Left renal pelvis (tissue), 4 donors: ENCODE measurements at regions not wholly inside any gene's neighbourhood (a gene's known extent, or its start where the extent isn't known, plus 50 kb on each side); places are given as distances from the start of the nearest gene placed in this dataset.
A peak's percentile ranks its signal among the peaks of the same experiment; 100 is the strongest.

ENCODE experiments used
- DNase-seq, 4 donors: peaks; one replicate each; pipeline ENCODE4 v3.0.0-alpha.2; 2013; ENCODE audit warnings: low read depth in 4 of 4, low spot score in 3 of 4

GRCh38 chr2:226247289-226248275, 552.0 kb downstream of the IRS1 start:
- no peak for DNase-seq

GRCh38 chr2:226234187-226234586, 565.4 kb downstream of the IRS1 start:
- DNase-seq = no peak

GRCh38 chr2:226233388-226233787, 566.2 kb downstream of the IRS1 start:
- no peak for DNase-seq

GRCh38 chr2:226228080-226228479, 571.5 kb downstream of the IRS1 start:
- no peak for DNase-seq

- no peak for DNase-seq
Measured at GRCh38 chr2:226227341-226227740, 572.3 kb downstream of the IRS1 start.

- DNase-seq = no peak
Measured at GRCh38 chr2:226223704-226224103, 575.9 kb downstream of the IRS1 start.

GRCh38 chr2:226220511-226220910, 579.1 kb downstream of the IRS1 start:
- no peak for DNase-seq

GRCh38 chr2:226217191-226217590, 582.4 kb downstream of the IRS1 start:
- no peak for DNase-seq

- no peak for DNase-seq
Measured at GRCh38 chr2:226216575-226216974, 583.0 kb downstream of the IRS1 start.

GRCh38 chr2:226215902-226216503, 583.6 kb downstream of the IRS1 start:
- DNase-seq = peak; percentile 16 to 48 (median 22)

GRCh38 chr2:226213717-226214116, 585.9 kb downstream of the IRS1 start:
- no peak for DNase-seq

GRCh38 chr2:226211439-226211838, 588.2 kb downstream of the IRS1 start:
- no peak for DNase-seq

GRCh38 chr2:226208726-226209125, 590.9 kb downstream of the IRS1 start:
- DNase-seq = no peak

- no peak for DNase-seq
Measured at GRCh38 chr2:226207671-226208070, 591.9 kb downstream of the IRS1 start.

GRCh38 chr2:226199555-226199954, 600.1 kb downstream of the IRS1 start:
- no peak for DNase-seq

- DNase-seq = no peak
Measured at GRCh38 chr2:226198956-226199355, 600.7 kb downstream of the IRS1 start.

GRCh38 chr2:226190479-226191252, 609.0 kb downstream of the IRS1 start:
- no peak for DNase-seq

GRCh38 chr2:226189061-226189460, 610.6 kb downstream of the IRS1 start:
- no peak for DNase-seq

GRCh38 chr2:226187616-226188015, 612.0 kb downstream of the IRS1 start:
- DNase-seq = no peak

GRCh38 chr2:226187156-226187555, 612.5 kb downstream of the IRS1 start:
- no peak for DNase-seq

- DNase-seq = no peak
Measured at GRCh38 chr2:226185616-226186211, 613.9 kb downstream of the IRS1 start.
